ENCODE measurements at regions not wholly inside any gene's neighbourhood (a gene's known extent, or its start where the extent isn't known, plus 50 kb on each side); places are given as distances from the start of the nearest gene placed in this dataset.

GRCh38 chr5:3400659-3401058 lies 195.0 kb upstream of the IRX1 start:
- H3K4me1 ChIP-seq (ENCODE audit: insufficient read depth) = no peaks in the 10 kb centered on the region
- H3K9ac ChIP-seq = no peak overlapping the region
- no peaks in the 10 kb centered on the region for H3K79me2 ChIP-seq (ENCODE audit: insufficient read depth)
- no peaks in the 10 kb centered on the region for H4K20me1 ChIP-seq (ENCODE audit: insufficient read depth)
- H3K9me3 ChIP-seq (ENCODE audit: low read depth) = no peaks in the 10 kb centered on the region
- no peak overlapping the region for H3K27ac ChIP-seq
- WGBS, 2 experiments (ENCODE audit: low coverage in 1 of 2, low lambda C conversion rate in 2 of 2, missing lambda C conversion rate in 2 of 2) = 38 to 54% methylated on average over 8 of the region's 8 CpGs
- no peaks in the 10 kb centered on the region for H3F3A ChIP-seq (ENCODE audit: insufficient read depth)
- H3K4me2 ChIP-seq (ENCODE audit: unreplicated experiment) = no peak overlapping the region
- H3K36me3 ChIP-seq (ENCODE audit: low read depth) = no peaks in the 10 kb centered on the region
- H3K4me3 ChIP-seq = no peak overlapping the region
- DNase-seq = no peak
- no peaks in the 10 kb centered on the region for H3K9me2 ChIP-seq (ENCODE audit: insufficient read depth)
- TF ChIP-seq EZH2phosphoT487 (IDR thresholded peaks at IDR 0.05; ENCODE audit: insufficient read depth, low read depth) = no peak
- no peak for TF ChIP-seq EZH2 (IDR thresholded peaks at IDR 0.05; ENCODE audit: insufficient read depth, poor library complexity, severe bottlenecking)
- no peak overlapping the region for H2AFZ ChIP-seq
- H3K27me3 ChIP-seq (replicated peaks; ENCODE audit: insufficient read depth) = no peaks in the 10 kb centered on the region
- in situ Hi-C loops (cut with MboI) = no loop called here

- Histone ChIP-seq H3K79me2 (ENCODE audit: insufficient read depth) (no peaks in the 10 kb centered on the region), H3K9me3 (ENCODE audit: low read depth) (no peaks in the 10 kb centered on the region), H3K27ac (no peak overlapping the region), H3K4me3 (no peak overlapping the region), H3K4me1 (ENCODE audit: insufficient read depth) (no peaks in the 10 kb centered on the region), H3K9ac (no peak overlapping the region), H2AFZ (no peak overlapping the region), H3K4me2 (ENCODE audit: unreplicated experiment) (no peak overlapping the region), H3F3A (ENCODE audit: insufficient read depth) (no peaks in the 10 kb centered on the region), H3K9me2 (ENCODE audit: insufficient read depth) (no peaks in the 10 kb centered on the region), H3K27me3 (replicated peaks; ENCODE audit: insufficient read depth) (no peaks in the 10 kb centered on the region), H3K36me3 (ENCODE audit: low read depth) (no peaks in the 10 kb centered on the region), H4K20me1 (ENCODE audit: insufficient read depth) (no peaks in the 10 kb centered on the region)
- in situ Hi-C loops (cut with MboI) = no loop called here
- TF ChIP-seq EZH2phosphoT487 (IDR thresholded peaks at IDR 0.05; ENCODE audit: insufficient read depth, low read depth) = no peak
- no peak for TF ChIP-seq EZH2 (IDR thresholded peaks at IDR 0.05; ENCODE audit: insufficient read depth, poor library complexity, severe bottlenecking)
- DNase-seq = no peak
- WGBS, 2 experiments (ENCODE audit: low coverage in 1 of 2, low lambda C conversion rate in 2 of 2, missing lambda C conversion rate in 2 of 2) = 15 to 22% methylated on average over 12 of the region's 12 CpGs
These were observed 200.6 kb upstream of the IRX1 start for GRCh38 chr5:3394891-3395599.

- 56 to 58% methylated on average over 24 of the region's 24 CpGs for WGBS, 2 experiments (ENCODE audit: low coverage in 1 of 2, low lambda C conversion rate in 2 of 2, missing lambda C conversion rate in 2 of 2)
- no peak overlapping the region for H2AFZ ChIP-seq
- no peaks in the 10 kb centered on the region for H3K4me1 ChIP-seq (ENCODE audit: insufficient read depth)
- H3K9me3 ChIP-seq (ENCODE audit: low read depth) = no peaks in the 10 kb centered on the region
- no peak for DNase-seq
- no peaks in the 10 kb centered on the region for H3K36me3 ChIP-seq (ENCODE audit: low read depth)
- in situ Hi-C loops (cut with MboI) = no loop called here
- no peaks in the 10 kb centered on the region for H3K27me3 ChIP-seq (replicated peaks; ENCODE audit: insufficient read depth)
- no peak overlapping the region for H3K9ac ChIP-seq
- H3K79me2 ChIP-seq (ENCODE audit: insufficient read depth) = no peaks in the 10 kb centered on the region
- no peaks in the 10 kb centered on the region for H3F3A ChIP-seq (ENCODE audit: insufficient read depth)
- no peak overlapping the region for H3K27ac ChIP-seq
- H3K4me2 ChIP-seq (ENCODE audit: unreplicated experiment) = no peak overlapping the region
- no peak overlapping the region for H3K4me3 ChIP-seq
- TF ChIP-seq EZH2 (IDR thresholded peaks at IDR 0.05; ENCODE audit: insufficient read depth, poor library complexity, severe bottlenecking) (no peak), EZH2phosphoT487 (IDR thresholded peaks at IDR 0.05; ENCODE audit: insufficient read depth, low read depth) (no peak)
- no peaks in the 10 kb centered on the region for H4K20me1 ChIP-seq (ENCODE audit: insufficient read depth)
- no peaks in the 10 kb centered on the region for H3K9me2 ChIP-seq (ENCODE audit: insufficient read depth)
These were observed 201.6 kb upstream of the IRX1 start for GRCh38 chr5:3393920-3394597.

GRCh38 chr5:3393122-3393919 lies 202.3 kb upstream of the IRX1 start:
- H3K27me3 ChIP-seq (replicated peaks; ENCODE audit: insufficient read depth) = no peaks in the 10 kb centered on the region
- no peak overlapping the region for H3K4me2 ChIP-seq (ENCODE audit: unreplicated experiment)
- H3K36me3 ChIP-seq (ENCODE audit: low read depth) = no peaks in the 10 kb centered on the region
- H3K9me2 ChIP-seq (ENCODE audit: insufficient read depth) = no peaks in the 10 kb centered on the region
- DNase-seq = no peak
- H3K4me3 ChIP-seq = no peak overlapping the region
- H2AFZ ChIP-seq = no peak overlapping the region
- H3K4me1 ChIP-seq (ENCODE audit: insufficient read depth) = no peaks in the 10 kb centered on the region
- TF ChIP-seq EZH2 (IDR thresholded peaks at IDR 0.05; ENCODE audit: insufficient read depth, poor library complexity, severe bottlenecking) = no peak
- no peak for TF ChIP-seq EZH2phosphoT487 (IDR thresholded peaks at IDR 0.05; ENCODE audit: insufficient read depth, low read depth)
- no peak overlapping the region for H3K9ac ChIP-seq
- no peaks in the 10 kb centered on the region for H3K79me2 ChIP-seq (ENCODE audit: insufficient read depth)
- H3K9me3 ChIP-seq (ENCODE audit: low read depth) = no peaks in the 10 kb centered on the region
- no peaks in the 10 kb centered on the region for H4K20me1 ChIP-seq (ENCODE audit: insufficient read depth)
- WGBS, 2 experiments (ENCODE audit: low coverage in 1 of 2, low lambda C conversion rate in 2 of 2, missing lambda C conversion rate in 2 of 2) = 72 to 73% methylated on average over 27 of the region's 27 CpGs
- no peaks in the 10 kb centered on the region for H3F3A ChIP-seq (ENCODE audit: insufficient read depth)
- in situ Hi-C loops (cut with MboI) = no loop called here
- no peak overlapping the region for H3K27ac ChIP-seq

All from GM23248 (cell line).